ENCODE measurements at regions not wholly inside any gene's neighbourhood (a gene's known extent, or its start where the extent isn't known, plus 50 kb on each side); places are given as distances from the start of the nearest gene placed in this dataset.

DNA sequence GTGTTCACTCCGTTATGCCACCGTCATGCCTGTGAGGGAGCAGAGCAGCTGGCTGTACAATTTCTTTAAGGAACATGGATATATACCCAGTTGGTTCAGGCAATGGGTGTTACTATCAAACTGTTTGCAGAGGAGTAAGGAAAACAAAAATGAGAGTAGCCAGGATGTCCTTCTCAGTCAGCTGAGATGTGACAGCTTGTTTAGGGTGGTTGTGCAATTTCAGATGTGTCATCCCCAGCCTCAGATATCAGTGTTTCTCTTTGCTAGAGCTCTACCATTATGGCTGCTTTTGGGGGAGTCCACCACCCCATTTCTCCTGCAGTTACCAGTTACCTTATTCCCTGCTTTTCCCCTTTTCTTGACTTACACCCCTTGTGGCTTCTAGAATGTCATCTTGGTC lies 135.2 kb upstream of the SLC24A2 start:
- Mint-ChIP-seq H3K36me3 (ENCODE audit: low read depth, unreplicated experiment) (no peaks in the 10 kb centered on the region), H3K27ac (ENCODE audit: unreplicated experiment) (no peak overlapping the region), H3K4me1 (ENCODE audit: low read depth, unreplicated experiment) (peaks cover 2% of the 10 kb centered on the region), H3K27me3 (ENCODE audit: low read depth, unreplicated experiment) (peaks cover 22% of the 10 kb centered on the region), H3K4me3 (ENCODE audit: unreplicated experiment) (no peak overlapping the region), H3K9me3 (ENCODE audit: unreplicated experiment) (peaks cover 2% of the 10 kb centered on the region)
- Histone ChIP-seq H3K9me3 (ENCODE audit: insufficient read depth, low read depth, low read length) (no peaks in the 10 kb centered on the region), H3K79me2 (ENCODE audit: insufficient read depth, low read length) (no peaks in the 10 kb centered on the region), H2AFZ (ENCODE audit: low read depth, low read length) (no peak overlapping the region), H3K4me2 (ENCODE audit: low read length) (no peak overlapping the region), H3K27ac (ENCODE audit: low read depth, low read length) (no peak overlapping the region), H3K4me3 (ENCODE audit: insufficient read depth, low read depth, low read length) (no peak overlapping the region), H3K9ac (ENCODE audit: low read length) (no peak overlapping the region), H3K27me3 (ENCODE audit: insufficient read depth, low read length) (no peaks in the 10 kb centered on the region), H3K4me1 (ENCODE audit: insufficient read depth, low read length) (no peaks in the 10 kb centered on the region), H4K20me1 (ENCODE audit: insufficient read depth, low read length) (no peaks in the 10 kb centered on the region), H3K36me3 (ENCODE audit: insufficient read depth, low read length) (no peaks in the 10 kb centered on the region)
- no peak for DNase-seq (ENCODE audit: low read depth)
- TF ChIP-seq, protein P1, sequence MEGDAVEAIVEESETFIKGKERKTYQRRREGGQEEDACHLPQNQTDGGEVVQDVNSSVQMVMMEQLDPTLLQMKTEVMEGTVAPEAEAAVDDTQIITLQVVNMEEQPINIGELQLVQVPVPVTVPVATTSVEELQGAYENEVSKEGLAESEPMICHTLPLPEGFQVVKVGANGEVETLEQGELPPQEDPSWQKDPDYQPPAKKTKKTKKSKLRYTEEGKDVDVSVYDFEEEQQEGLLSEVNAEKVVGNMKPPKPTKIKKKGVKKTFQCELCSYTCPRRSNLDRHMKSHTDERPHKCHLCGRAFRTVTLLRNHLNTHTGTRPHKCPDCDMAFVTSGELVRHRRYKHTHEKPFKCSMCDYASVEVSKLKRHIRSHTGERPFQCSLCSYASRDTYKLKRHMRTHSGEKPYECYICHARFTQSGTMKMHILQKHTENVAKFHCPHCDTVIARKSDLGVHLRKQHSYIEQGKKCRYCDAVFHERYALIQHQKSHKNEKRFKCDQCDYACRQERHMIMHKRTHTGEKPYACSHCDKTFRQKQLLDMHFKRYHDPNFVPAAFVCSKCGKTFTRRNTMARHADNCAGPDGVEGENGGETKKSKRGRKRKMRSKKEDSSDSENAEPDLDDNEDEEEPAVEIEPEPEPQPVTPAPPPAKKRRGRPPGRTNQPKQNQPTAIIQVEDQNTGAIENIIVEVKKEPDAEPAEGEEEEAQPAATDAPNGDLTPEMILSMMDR (IDR thresholded peaks at IDR 0.05; ENCODE audit: insufficient read depth, low read depth, low read length) = no peak
- no peak for TF ChIP-seq EZH2 (IDR thresholded peaks at IDR 0.05; ENCODE audit: insufficient read depth, low read length)
- FAIRE-seq = no peak

DNA sequence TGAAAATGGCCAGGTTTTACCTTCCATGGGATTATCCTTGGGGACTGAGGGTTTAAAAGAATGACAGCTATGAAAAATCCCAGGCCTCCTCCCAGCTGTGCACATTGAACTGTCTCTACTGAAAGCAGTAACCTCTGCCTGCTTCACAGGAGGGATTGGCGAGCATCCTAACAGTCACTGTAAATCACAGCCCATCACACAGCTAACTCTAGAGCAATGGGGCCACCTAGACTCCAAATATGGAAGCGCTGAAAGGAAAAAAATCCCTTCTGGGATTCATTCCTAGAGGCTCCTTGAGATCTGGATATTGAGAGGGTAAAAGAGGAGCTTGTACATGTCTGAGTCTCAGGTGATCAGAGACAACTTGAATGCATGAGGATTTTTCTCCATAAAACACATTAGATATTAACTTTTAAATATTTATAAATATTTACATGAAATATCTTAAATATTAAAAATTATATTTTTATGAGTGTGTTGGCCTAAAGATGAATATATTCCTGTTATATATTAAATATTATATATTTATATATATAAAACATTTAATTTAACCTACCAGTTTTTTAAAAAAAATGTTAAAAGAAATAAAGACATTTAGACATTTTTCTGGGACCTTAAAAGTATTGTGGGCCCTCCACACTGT lies 133.8 kb upstream of the SLC24A2 start:
- Histone ChIP-seq H3K36me3 (ENCODE audit: insufficient read depth, low read length) (no peaks in the 10 kb centered on the region), H3K4me3 (ENCODE audit: insufficient read depth, low read depth, low read length) (no peak overlapping the region), H3K4me1 (ENCODE audit: insufficient read depth, low read length) (no peaks in the 10 kb centered on the region), H3K27me3 (ENCODE audit: insufficient read depth, low read length) (no peaks in the 10 kb centered on the region), H3K4me2 (ENCODE audit: low read length) (no peak overlapping the region), H3K27ac (ENCODE audit: low read depth, low read length) (no peak overlapping the region), H3K9ac (ENCODE audit: low read length) (no peak overlapping the region), H2AFZ (ENCODE audit: low read depth, low read length) (no peak overlapping the region), H3K9me3 (ENCODE audit: insufficient read depth, low read depth, low read length) (no peaks in the 10 kb centered on the region), H3K79me2 (ENCODE audit: insufficient read depth, low read length) (no peaks in the 10 kb centered on the region), H4K20me1 (ENCODE audit: insufficient read depth, low read length) (no peaks in the 10 kb centered on the region)
- Mint-ChIP-seq H3K27me3 (ENCODE audit: low read depth, unreplicated experiment) (peaks cover 18% of the 10 kb centered on the region), H3K36me3 (ENCODE audit: low read depth, unreplicated experiment) (no peaks in the 10 kb centered on the region), H3K4me1 (ENCODE audit: low read depth, unreplicated experiment) (no peaks in the 10 kb centered on the region), H3K4me3 (ENCODE audit: unreplicated experiment) (no peak overlapping the region), H3K9me3 (ENCODE audit: unreplicated experiment) (peaks cover 2% of the 10 kb centered on the region), H3K27ac (ENCODE audit: unreplicated experiment) (no peak overlapping the region)
- FAIRE-seq (no peak), DNase-seq (ENCODE audit: low read depth) (peak; percentile 19)
- TF ChIP-seq EZH2 (IDR thresholded peaks at IDR 0.05; ENCODE audit: insufficient read depth, low read length) = no peak
- TF ChIP-seq, protein P1 (IDR thresholded peaks at IDR 0.05; ENCODE audit: insufficient read depth, low read depth, low read length) = peak; percentile 47

DNA sequence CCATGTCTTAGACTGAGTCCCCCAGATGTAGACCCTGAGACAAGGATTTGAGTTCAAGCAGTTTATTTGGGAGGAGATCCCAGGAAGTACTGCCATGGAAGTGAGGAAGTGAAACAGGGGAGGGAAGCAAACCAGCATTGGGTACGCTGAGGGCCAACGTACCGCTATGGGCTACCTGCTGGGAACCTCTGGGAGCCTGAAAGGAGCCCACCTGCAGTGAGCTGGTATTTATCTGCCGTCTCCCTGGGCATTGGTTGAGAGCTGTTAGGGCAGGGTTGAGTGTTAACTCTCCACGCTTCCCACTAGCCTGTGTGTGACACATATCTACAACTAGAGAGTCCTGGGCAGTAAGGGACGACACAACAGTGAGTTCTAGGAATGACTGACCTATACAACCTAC lies 131.6 kb upstream of the SLC24A2 start:
- Histone ChIP-seq H3K27ac (ENCODE audit: low read depth, low read length) (no peak overlapping the region), H3K4me1 (ENCODE audit: insufficient read depth, low read length) (no peaks in the 10 kb centered on the region), H3K9ac (ENCODE audit: low read length) (no peak overlapping the region), H3K36me3 (ENCODE audit: insufficient read depth, low read length) (no peaks in the 10 kb centered on the region), H3K9me3 (ENCODE audit: insufficient read depth, low read depth, low read length) (no peaks in the 10 kb centered on the region), H3K4me2 (ENCODE audit: low read length) (no peak overlapping the region), H3K79me2 (ENCODE audit: insufficient read depth, low read length) (no peaks in the 10 kb centered on the region), H3K27me3 (ENCODE audit: insufficient read depth, low read length) (no peaks in the 10 kb centered on the region), H2AFZ (ENCODE audit: low read depth, low read length) (no peak overlapping the region), H4K20me1 (ENCODE audit: insufficient read depth, low read length) (no peaks in the 10 kb centered on the region), H3K4me3 (ENCODE audit: insufficient read depth, low read depth, low read length) (no peak overlapping the region)
- H3K4me1 Mint-ChIP-seq (ENCODE audit: low read depth, unreplicated experiment) = no peaks in the 10 kb centered on the region
- no peak overlapping the region for H3K4me3 Mint-ChIP-seq (ENCODE audit: unreplicated experiment)
- H3K27me3 Mint-ChIP-seq (ENCODE audit: low read depth, unreplicated experiment) = peaks cover 12% of the 10 kb centered on the region
- no peak for FAIRE-seq
- H3K9me3 Mint-ChIP-seq (ENCODE audit: unreplicated experiment) = no peaks in the 10 kb centered on the region
- H3K36me3 Mint-ChIP-seq (ENCODE audit: low read depth, unreplicated experiment) = no peaks in the 10 kb centered on the region
- DNase-seq (ENCODE audit: low read depth) = no peak
- TF ChIP-seq EZH2 (IDR thresholded peaks at IDR 0.05; ENCODE audit: insufficient read depth, low read length) = no peak
- TF ChIP-seq, protein P1 (IDR thresholded peaks at IDR 0.05; ENCODE audit: insufficient read depth, low read depth, low read length) = no peak
- H3K27ac Mint-ChIP-seq (ENCODE audit: unreplicated experiment) = no peak overlapping the region

Data from astrocyte (in vitro differentiated cells and primary cell).